Motor neuron (in vitro differentiated cells): ENCODE measurements at regions not wholly inside any gene's neighbourhood (a gene's known extent, or its start where the extent isn't known, plus 50 kb on each side); places are given as distances from the start of the nearest gene placed in this dataset.

Experiments used
- ATAC-seq, 8 experiments: fragments of 200-7000 bp; cut with Tn5 transposase; replicated peaks in 6 of 8; 2 replicates each; pipeline ENCODE4 v1.8.0; 2021; ENCODE audit warnings: mild to moderate bottlenecking in 8 of 8, moderate library complexity in 8 of 8
- H3K27ac ChIP-seq, 2 donors: fragments of 250-450 bp; sonication (Bioruptor Pico); 2 replicates each; pipeline ENCODE4 v1.9.0; 2021; ENCODE audit warnings: antibody characterized with exemption in 2 of 2, mild to moderate bottlenecking in 2 of 2, moderate library complexity in 1 of 2
- H3K4me1 ChIP-seq, 2 donors: fragments of 250-450 bp; sonication (Bioruptor Pico); replicated peaks in 1 of 2; 2 replicates each; pipeline ENCODE4 v1.6.1; 2021; ENCODE audit warnings: antibody characterized with exemption in 2 of 2, mild to moderate bottlenecking in 2 of 2, moderate library complexity in 1 of 2
- H3K4me3 ChIP-seq, 5 donors: fragments of 250-450 bp; sonication (Bioruptor Pico); 2 replicates each; pipeline ENCODE4 v1.9.0; 2021; ENCODE audit warnings: antibody characterized with exemption in 5 of 5, mild to moderate bottlenecking in 5 of 5, moderate library complexity in 4 of 5
- WGBS, 10 experiments: fragments of 450-650 bp; shearing (Covaris generic); methylation state at CpG; one replicate each; pipeline ENCODE4 v1.0.0; 2022; 5-methylcytosine and 5-hydroxymethylcytosine counted together
- in situ Hi-C, 9 experiments: fragments of 400-800 bp; cut with MboI; loops; one replicate each; pipeline ENCODE4 v1.15.0; 2021; ENCODE audit warnings: low sequenced_read_pairs in 9 of 9, low pct_unique_long_range_greater_than_20kb in 2 of 9; ENCODE audit not compliant: unreplicated experiment in 9 of 9

GRCh38 chr11:45440111-45440510 lies 154.0 kb upstream of the SYT13 start:
- Histone ChIP-seq H3K4me3 (no peak overlapping the region), H3K4me1 (no peaks in the 10 kb centered on the region), H3K27ac (no peak overlapping the region)
- no peak for ATAC-seq
- in situ Hi-C loops, result no loop called here
- 0 to 100% (median 80%) methylated on average over 1 to 2 of the region's 2 CpGs; no CpG with 5 or more reads in 1 of the 10 experiments for WGBS, 10 experiments

- H3K4me1 ChIP-seq, result no peaks in the 10 kb centered on the region
- H3K27ac ChIP-seq, result no peak overlapping the region
- no peak for ATAC-seq
- no peak overlapping the region for H3K4me3 ChIP-seq
- WGBS, 10 experiments, result 0 to 75% (median 0%) methylated on average over 1 of the region's 1 CpG; no CpG with 5 or more reads in 7 of the 10 experiments
- in situ Hi-C loops, result no loop called here
Measured at GRCh38 chr11:45436966-45437365, 150.8 kb upstream of the SYT13 start.

- no peak overlapping the region for H3K4me3 ChIP-seq
- peaks cover 0 to 2% of the 10 kb centered on the region in 2 donors for H3K4me1 ChIP-seq
- ATAC-seq, result no peak
- in situ Hi-C loops, result no loop called here
- 0 to 100% (median 40%) methylated on average over 1 to 2 of the region's 2 CpGs; no CpG with 5 or more reads in 2 of the 10 experiments for WGBS, 10 experiments
- H3K27ac ChIP-seq, result no peak overlapping the region
Measured at GRCh38 chr11:45436118-45436517, 150.0 kb upstream of the SYT13 start.

GRCh38 chr11:45435706-45436105 lies 149.6 kb upstream of the SYT13 start:
- 0 to 88% (median 80%) methylated on average over 1 to 3 of the region's 3 CpGs; no CpG with 5 or more reads in 4 of the 10 experiments for WGBS, 10 experiments
- Histone ChIP-seq H3K27ac (no peak overlapping the region), H3K4me3 (no peak overlapping the region), H3K4me1 (peaks cover 0 to 6% of the 10 kb centered on the region in 2 donors)
- no peak for ATAC-seq
- in situ Hi-C loops, result no loop called here

GRCh38 chr11:45432910-45433309 lies 146.8 kb upstream of the SYT13 start:
- ATAC-seq, result no peak
- H3K4me1 ChIP-seq, result peaks cover 0 to 22% of the 10 kb centered on the region in 2 donors
- in situ Hi-C loops, result no loop called here
- H3K27ac ChIP-seq, result no peak overlapping the region
- WGBS, 10 experiments, result 18 to 94% (median 53%) methylated on average over 1 to 6 of the region's 6 CpGs; no CpG with 5 or more reads in 4 of the 10 experiments
- no peak overlapping the region for H3K4me3 ChIP-seq

- no peak overlapping the region for H3K27ac ChIP-seq
- peaks cover 0 to 24% of the 10 kb centered on the region in 2 donors for H3K4me1 ChIP-seq
- in situ Hi-C loops, result no loop called here
- WGBS, 10 experiments, result 6 to 100% (median 64%) methylated on average over 1 to 3 of the region's 3 CpGs; no CpG with 5 or more reads in 3 of the 10 experiments
- H3K4me3 ChIP-seq, result no peak overlapping the region
- ATAC-seq, result no peak
Measured at GRCh38 chr11:45432100-45432499, 146.0 kb upstream of the SYT13 start.

- no peak for ATAC-seq
- Histone ChIP-seq H3K27ac (no peak overlapping the region), H3K4me3 (no peak overlapping the region), H3K4me1 (peaks cover 0 to 24% of the 10 kb centered on the region in 2 donors)
- in situ Hi-C loops, result no loop called here
- WGBS, 10 experiments, result 33 to 92% (median 75%) methylated on average over 2 to 12 of the region's 13 CpGs; no CpG with 5 or more reads in 1 of the 10 experiments
Measured at GRCh38 chr11:45431046-45432018, 145.2 kb upstream of the SYT13 start.

GRCh38 chr11:45430361-45430760 lies 144.2 kb upstream of the SYT13 start:
- no peak for ATAC-seq
- H3K4me3 ChIP-seq, result no peak overlapping the region
- 20% methylated on average over 1 of the region's 1 CpG; no CpG with 5 or more reads in 9 of the 10 experiments for WGBS, 10 experiments
- in situ Hi-C loops, result no loop called here
- H3K4me1 ChIP-seq, result peaks cover 0 to 24% of the 10 kb centered on the region in 2 donors
- H3K27ac ChIP-seq, result no peak overlapping the region

- Histone ChIP-seq H3K4me3 (no peak overlapping the region), H3K27ac (no peak overlapping the region), H3K4me1 (peaks cover 0 to 24% of the 10 kb centered on the region in 2 donors)
- 17 to 100% (median 85%) methylated on average over 1 to 4 of the region's 4 CpGs; no CpG with 5 or more reads in 4 of the 10 experiments for WGBS, 10 experiments
- ATAC-seq, result no peak
- in situ Hi-C loops, result no loop called here
Measured at GRCh38 chr11:45429719-45430118, 143.6 kb upstream of the SYT13 start.

- no peak overlapping the region for H3K27ac ChIP-seq
- whole genome bisulfite sequencing, 10 experiments, result 0 to 100% (median 80%) methylated on average over 1 to 7 of the region's 7 CpGs; no CpG with 5 or more reads in 1 of the 10 experiments
- no peak for ATAC-seq
- H3K4me1 ChIP-seq, result peaks cover 0 to 24% of the 10 kb centered on the region in 2 donors
- no peak overlapping the region for H3K4me3 ChIP-seq
- in situ Hi-C loops, result no loop called here
Measured at GRCh38 chr11:45428541-45429230, 142.5 kb upstream of the SYT13 start.

GRCh38 chr11:45428116-45428515 lies 142.0 kb upstream of the SYT13 start:
- in situ Hi-C loops, result no loop called here
- Histone ChIP-seq H3K27ac (no peak overlapping the region), H3K4me1 (peaks cover 0 to 24% of the 10 kb centered on the region in 2 donors), H3K4me3 (no peak overlapping the region)
- no peak for ATAC-seq
- WGBS, 10 experiments, result 0 to 100% (median 88%) methylated on average over 1 to 9 of the region's 9 CpGs; no CpG with 5 or more reads in 1 of the 10 experiments

- H3K27ac ChIP-seq, result no peak overlapping the region
- WGBS, 10 experiments, result 0 to 93% (median 62%) methylated on average over 1 to 7 of the region's 9 CpGs
- H3K4me1 ChIP-seq, result peaks cover 0 to 12% of the 10 kb centered on the region in 2 donors
- H3K4me3 ChIP-seq, result no peak overlapping the region
- no peak for ATAC-seq
- in situ Hi-C loops, result no loop called here
Measured at GRCh38 chr11:45424411-45425180, 138.5 kb upstream of the SYT13 start.
